ENCODE measurements at regions not wholly inside any gene's neighbourhood (a gene's known extent, or its start where the extent isn't known, plus 50 kb on each side); places are given as distances from the start of the nearest gene placed in this dataset.

- no peak overlapping the region for H3K4me3 ChIP-seq
- ATAC-seq (no peak), DNase-seq (ENCODE audit: low read depth, low spot score) (no peak), FAIRE-seq (no peak)
- H4K20me1 ChIP-seq (ENCODE audit: control insufficient read depth, insufficient read depth): no peaks in the 10 kb centered on the region
- WGBS (ENCODE audit: insufficient coverage, insufficient replicate concordance, low lambda C conversion rate, missing lambda C conversion rate): 38% methylated on average over 2 of the region's 2 CpGs
- H3K9me3 ChIP-seq (replicated peaks; ENCODE audit: control insufficient read depth, insufficient read depth, low read length): no peaks in the 10 kb centered on the region
- no peaks in the 10 kb centered on the region for H3K4me1 ChIP-seq (ENCODE audit: control insufficient read depth, insufficient read depth, low read length)
- ChIA-PET POLR2A (no interaction called here), CTCF (no interaction called here), RAD21 (ENCODE audit: unreplicated experiment) (no interaction called here), SMC1A (ENCODE audit: uncharacterized antibody, unreplicated experiment) (no interaction called here)
- no peak overlapping the region for H3K9ac ChIP-seq (ENCODE audit: control insufficient read depth, insufficient read depth, low read length)
- no peak overlapping the region for H3K27ac ChIP-seq (ENCODE audit: control insufficient read depth, insufficient read depth)
- BruUV-seq (replicated peaks): no TSS peak
- no peak overlapping the region for H2AFZ ChIP-seq (ENCODE audit: control insufficient read depth, low read depth, low read length)
- intact Hi-C loops (cut with micrococcal nuclease; ENCODE audit: unreplicated experiment) (no loop called here), in situ Hi-C loops (cut with MboI) (no loop called here)
- TF ChIP-seq CTCF (IDR thresholded peaks at IDR 0.05 in 2 of 3, conservative IDR thresholded peaks at IDR 0.05 in 1 of 3; ENCODE audit: control insufficient read depth in 2 of 3, extremely low read depth in 1 of 3, insufficient read depth in 1 of 3, low read depth in 3 of 3, low read length in 3 of 3) (no peak), GATAD2B (conservative IDR thresholded peaks at IDR 0.05; ENCODE audit: low read depth) (no peak), ZNF217 (IDR thresholded peaks at IDR 0.05) (no peak)
- H3K36me3 ChIP-seq (ENCODE audit: control insufficient read depth in 2 of 2, insufficient read depth in 2 of 2, low read length in 1 of 2): no peaks in the 10 kb centered on the region
- H3K27me3 ChIP-seq (replicated peaks in 1 of 2; ENCODE audit: control insufficient read depth in 2 of 2, insufficient read depth in 2 of 2, low read length in 1 of 2): no peaks in the 10 kb centered on the region
- H3K4me2 ChIP-seq (ENCODE audit: control insufficient read depth, insufficient read depth): no peak overlapping the region
- H3K79me2 ChIP-seq (ENCODE audit: control insufficient read depth, insufficient read depth, low read length): no peaks in the 10 kb centered on the region
These were observed 388.6 kb upstream of the PITX2 start for GRCh38 chr4:111011458-111011857.

GRCh38 chr4:111013846-111014245, 391.0 kb upstream of the PITX2 start:
- Histone ChIP-seq H3K4me2 (ENCODE audit: control insufficient read depth, insufficient read depth) (no peak overlapping the region), H3K27ac (ENCODE audit: control insufficient read depth, insufficient read depth) (no peak overlapping the region), H4K20me1 (ENCODE audit: control insufficient read depth, insufficient read depth) (no peaks in the 10 kb centered on the region), H3K36me3 (ENCODE audit: control insufficient read depth in 2 of 2, insufficient read depth in 2 of 2, low read length in 1 of 2) (no peaks in the 10 kb centered on the region), H3K27me3 (replicated peaks in 1 of 2; ENCODE audit: control insufficient read depth in 2 of 2, insufficient read depth in 2 of 2, low read length in 1 of 2) (no peaks in the 10 kb centered on the region), H3K9me3 (replicated peaks; ENCODE audit: control insufficient read depth, insufficient read depth, low read length) (no peaks in the 10 kb centered on the region), H3K79me2 (ENCODE audit: control insufficient read depth, insufficient read depth, low read length) (no peaks in the 10 kb centered on the region), H2AFZ (ENCODE audit: control insufficient read depth, low read depth, low read length) (no peak overlapping the region), H3K4me1 (ENCODE audit: control insufficient read depth, insufficient read depth, low read length) (no peaks in the 10 kb centered on the region), H3K9ac (ENCODE audit: control insufficient read depth, insufficient read depth, low read length) (no peak overlapping the region), H3K4me3 (no peak overlapping the region)
- RAD21 ChIA-PET (ENCODE audit: unreplicated experiment): no interaction called here
- SMC1A ChIA-PET (ENCODE audit: uncharacterized antibody, unreplicated experiment): no interaction called here
- no peak for DNase-seq (ENCODE audit: low read depth, low spot score)
- ATAC-seq: no peak
- CTCF ChIA-PET: no interaction called here
- TF ChIP-seq E2F8 (IDR thresholded peaks at IDR 0.05; ENCODE audit: low read depth, partially characterized antibody) (no peak), STAT3 (IDR thresholded peaks at IDR 0.05; ENCODE audit: low read depth, low read length) (no peak), ATF7 (IDR thresholded peaks at IDR 0.05; ENCODE audit: low read depth) (0 out of 2 replicates have a peak, but pooled peaks have one; percentile 59)
- in situ Hi-C loops (cut with MboI) (no loop called here), intact Hi-C loops (cut with micrococcal nuclease; ENCODE audit: unreplicated experiment) (no loop called here)
- no peak for FAIRE-seq
- WGBS (ENCODE audit: insufficient coverage, insufficient replicate concordance, low lambda C conversion rate, missing lambda C conversion rate): 9% methylated on average over 7 of the region's 7 CpGs
- BruUV-seq (replicated peaks): no TSS peak
- POLR2A ChIA-PET: no interaction called here
